ENCODE measurements at regions not wholly inside any gene's neighbourhood (a gene's known extent, or its start where the extent isn't known, plus 50 kb on each side); places are given as distances from the start of the nearest gene placed in this dataset.
"Not testable (repeated sequence)": the region's sequence is repeated elsewhere in the genome, so short reads cannot be mapped to it uniquely, and the experiment has no call there.

- no peak for DNase-seq
These were observed 188.3 kb downstream of the MIB1 start for GRCh38 chr18:21928925-21929324.

- DNase-seq, result no peak
These were observed 189.6 kb downstream of the MIB1 start for GRCh38 chr18:21930177-21930576.

GRCh38 chr18:21933931-21934765 is 193.6 kb downstream of the MIB1 start:
- no peak for DNase-seq

DNA sequence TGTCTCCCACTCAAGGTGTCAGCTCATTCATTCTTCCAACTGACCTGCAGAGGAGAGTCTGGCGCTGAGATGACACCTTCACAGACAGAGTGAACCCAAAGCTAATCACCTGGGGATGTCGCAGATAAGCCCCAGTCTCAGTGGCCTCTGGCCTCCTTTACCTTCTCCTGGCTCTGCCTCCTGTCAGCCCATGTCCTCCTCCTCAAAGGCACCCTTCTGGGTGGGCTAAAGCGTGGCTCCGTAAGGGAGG is 194.1 kb downstream of the MIB1 start:
- no peak for DNase-seq

- DNase-seq, result no peak
These were observed 202.9 kb downstream of the MIB1 start for GRCh38 chr18:21943456-21943855.

DNA sequence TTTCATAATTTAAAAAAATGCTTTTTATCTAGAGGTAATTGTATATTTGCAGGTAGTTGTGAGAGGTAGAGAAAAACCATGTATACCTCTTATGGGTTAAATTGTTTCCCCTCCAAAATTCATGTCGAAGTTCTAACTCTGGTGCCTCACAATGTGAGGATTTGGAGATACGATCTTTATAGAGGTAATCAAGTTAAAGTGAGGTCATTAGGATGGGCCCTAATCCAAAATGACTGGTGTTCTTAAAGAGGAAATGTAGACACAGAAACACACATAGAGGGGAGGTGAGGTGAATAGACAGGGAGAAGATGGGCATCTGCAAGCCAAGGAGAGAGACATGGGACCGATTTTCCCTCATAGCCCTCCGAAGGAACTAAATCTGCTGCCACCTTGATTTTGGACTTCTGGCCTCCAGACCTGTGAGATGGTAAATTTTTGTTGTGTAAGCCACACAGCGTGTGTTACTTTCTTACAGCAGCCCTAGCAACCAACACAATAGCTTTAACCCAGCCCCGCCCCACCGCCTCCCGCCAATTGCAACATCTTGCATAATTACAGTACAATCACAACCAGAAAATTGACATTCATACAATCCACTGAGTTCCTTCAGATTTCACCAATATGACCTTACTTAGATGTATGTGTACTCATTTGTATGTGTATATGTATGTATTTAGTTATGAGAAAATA is 208.9 kb downstream of the MIB1 start:
- DNase-seq, result no peak

GRCh38 chr18:21955757-21956652 is 213.4 kb upstream of the GATA6 start:
- DNase-seq, result peak; percentile 61

- no peak for DNase-seq
These were observed 211.1 kb upstream of the GATA6 start for GRCh38 chr18:21958263-21958662.

GRCh38 chr18:21958707-21959450 is 210.5 kb upstream of the GATA6 start:
- no peak for DNase-seq

DNA sequence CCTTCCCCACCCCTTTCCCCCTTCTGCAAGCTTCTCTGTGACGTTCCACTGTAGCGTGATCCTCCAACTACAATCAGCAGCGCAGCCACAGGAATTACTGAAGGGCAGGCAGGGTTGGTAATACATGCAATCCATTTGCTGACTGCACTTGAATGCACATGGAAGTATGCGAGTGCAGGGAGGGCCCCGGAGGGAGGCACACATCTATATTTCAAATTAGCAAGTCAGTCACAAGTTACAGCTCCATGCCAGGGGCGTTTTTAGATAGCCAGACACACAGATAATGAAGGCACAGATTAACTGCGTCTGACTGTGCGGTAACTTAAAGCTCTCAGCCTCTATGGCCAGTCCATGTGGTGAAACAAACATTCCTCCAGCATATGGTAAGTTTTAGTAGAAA is 209.2 kb upstream of the GATA6 start:
- peak; percentile 12 for DNase-seq

- no peak for DNase-seq
These were observed 206.1 kb upstream of the GATA6 start for GRCh38 chr18:21963336-21963735.

- no peak for DNase-seq
These were observed 201.1 kb upstream of the GATA6 start for GRCh38 chr18:21968338-21968737.

DNA sequence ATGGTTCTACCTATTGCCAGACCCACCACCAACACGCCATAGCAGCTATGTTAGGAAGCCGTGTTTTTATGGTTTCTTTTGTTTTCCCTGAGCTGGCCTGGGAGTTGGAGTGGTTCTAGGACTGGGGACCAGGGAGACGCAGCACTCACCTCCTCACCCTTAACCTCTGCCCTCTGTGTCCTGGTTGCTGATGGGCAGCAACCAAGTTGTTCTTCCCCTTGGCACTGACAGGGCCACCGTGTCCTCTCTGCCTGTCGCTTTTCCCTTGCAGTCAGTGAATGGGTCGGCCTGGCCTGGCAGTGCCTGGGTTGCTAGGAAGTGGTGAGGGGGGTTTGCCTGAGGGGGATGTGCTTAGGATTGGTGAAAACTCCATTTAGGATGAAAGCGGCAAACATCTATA is 197.1 kb upstream of the GATA6 start:
- no peak for DNase-seq

DNA sequence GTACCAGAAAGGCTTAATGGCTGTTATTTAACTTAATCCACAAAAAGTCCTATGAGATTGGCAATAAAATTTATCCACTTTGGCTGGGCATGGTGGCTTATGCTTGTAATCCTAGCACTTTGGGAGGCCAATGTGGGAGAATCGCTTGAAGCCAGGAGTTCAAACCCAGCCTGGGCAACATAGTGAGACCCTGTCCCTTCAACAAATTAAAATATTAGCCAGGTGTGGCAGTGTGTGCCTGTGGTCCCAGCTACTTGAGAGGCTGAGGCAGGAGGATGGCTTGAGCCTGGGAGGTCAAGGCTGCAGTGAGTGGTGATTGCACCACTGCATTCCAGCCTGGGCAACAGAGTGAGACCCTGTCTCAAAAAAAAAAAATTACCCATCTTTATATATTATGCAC is 193.4 kb upstream of the GATA6 start:
- not testable (repeated sequence) for DNase-seq

DNA sequence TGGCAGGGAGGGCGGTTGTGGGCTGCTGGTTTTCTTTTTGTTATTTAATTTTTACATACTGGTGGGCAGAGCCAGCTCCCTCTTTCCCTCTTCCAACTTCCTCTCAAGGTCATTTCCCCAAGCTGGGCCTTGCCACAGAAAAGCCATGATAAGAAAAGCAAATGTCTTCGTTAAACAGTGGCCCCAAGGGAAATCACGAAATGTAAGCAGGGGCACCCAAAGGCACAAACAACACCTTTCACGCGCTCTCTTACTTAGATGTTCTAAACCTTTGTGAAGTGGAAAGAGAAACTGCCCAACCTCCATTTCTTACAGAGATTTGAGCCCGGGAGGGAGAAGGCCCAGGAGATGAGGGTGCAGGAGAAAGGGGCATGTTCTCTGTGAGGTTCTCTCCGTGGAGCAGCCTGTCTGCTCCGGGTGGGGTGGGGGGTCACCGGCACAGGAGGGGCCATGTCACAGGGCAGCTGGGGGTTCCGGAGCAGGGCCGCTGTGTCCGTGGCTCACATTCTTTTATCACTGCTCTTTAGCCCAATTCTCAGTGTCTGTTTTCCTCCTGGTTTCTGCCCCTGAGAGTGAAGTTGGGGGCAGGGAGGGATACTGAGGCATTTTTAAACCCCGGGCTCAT is 190.7 kb upstream of the GATA6 start:
- DNase-seq, result no peak

GRCh38 chr18:21979171-21979560 is 190.2 kb upstream of the GATA6 start:
- DNase-seq, result no peak

- DNase-seq, result no peak
These were observed 189.6 kb upstream of the GATA6 start for GRCh38 chr18:21979759-21980158.

DNA sequence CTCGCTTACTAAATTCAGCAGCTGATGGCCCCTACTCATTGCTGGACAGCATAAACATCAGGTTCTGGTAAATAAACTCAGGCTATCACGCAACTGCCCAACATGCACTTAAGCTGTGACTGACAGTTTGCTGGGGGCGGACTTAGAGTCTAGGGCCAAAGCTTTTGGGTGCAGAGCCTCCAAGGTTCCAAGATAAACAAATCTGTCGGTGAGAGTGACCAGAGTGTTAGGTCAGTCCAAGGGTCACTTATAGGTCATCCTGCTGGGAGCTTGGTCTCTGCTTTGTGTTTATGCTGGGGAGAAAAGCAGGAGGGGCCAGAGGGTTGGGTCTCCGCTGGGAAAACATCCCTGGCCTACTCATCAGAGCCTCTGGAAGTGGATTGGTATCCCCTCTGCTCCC is 188.6 kb upstream of the GATA6 start:
- no peak for DNase-seq

GRCh38 chr18:21981489-21981888 is 187.9 kb upstream of the GATA6 start:
- DNase-seq, result not testable (repeated sequence)

DNA sequence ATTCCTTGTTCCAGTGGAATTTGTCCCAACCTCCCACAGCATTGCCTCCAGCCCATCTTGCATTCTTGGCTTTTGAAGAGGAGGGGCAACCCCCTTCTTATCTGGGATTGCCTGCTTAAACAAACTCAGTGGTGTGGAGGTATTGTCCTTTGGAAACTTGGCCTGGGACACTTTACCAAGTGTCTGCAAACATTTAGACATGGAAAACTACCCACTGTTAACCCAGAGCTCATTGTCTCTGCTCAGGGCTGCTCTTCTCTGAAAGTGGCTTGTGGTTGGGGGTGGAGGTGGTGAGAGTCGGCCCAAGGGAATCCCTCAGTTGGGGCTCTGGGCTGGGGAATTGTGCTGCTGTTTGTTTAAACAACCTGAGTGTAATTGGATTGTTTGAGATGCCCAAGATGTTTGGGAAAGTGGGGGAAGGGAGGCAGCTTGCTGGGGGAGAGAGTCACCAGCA is 178.3 kb upstream of the GATA6 start:
- no peak for DNase-seq

DNA sequence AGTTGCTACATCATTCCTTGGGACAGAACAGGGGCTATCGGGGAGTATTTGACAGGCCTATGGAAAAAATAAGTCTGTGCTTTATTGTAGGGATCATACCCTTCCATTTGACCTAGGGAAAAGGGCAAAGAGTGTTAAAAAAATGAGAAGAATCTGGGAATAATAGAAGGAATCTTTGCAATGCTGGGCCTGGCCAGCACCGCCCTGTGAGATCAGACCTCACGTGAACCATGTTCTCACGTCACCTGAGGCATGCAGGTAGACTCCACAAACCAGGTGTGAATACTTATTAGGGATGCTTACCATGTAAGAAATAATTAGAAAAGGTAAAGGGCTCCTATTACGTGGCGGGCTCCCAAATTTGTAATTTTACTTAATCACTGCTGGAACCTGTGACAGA is 177.5 kb upstream of the GATA6 start:
- no peak for DNase-seq

GRCh38 chr18:21996351-21996826 is 173.0 kb upstream of the GATA6 start:
- no peak for DNase-seq
